ENCODE measurements at regions not wholly inside any gene's neighbourhood (a gene's known extent, or its start where the extent isn't known, plus 50 kb on each side); places are given as distances from the start of the nearest gene placed in this dataset.

DNA sequence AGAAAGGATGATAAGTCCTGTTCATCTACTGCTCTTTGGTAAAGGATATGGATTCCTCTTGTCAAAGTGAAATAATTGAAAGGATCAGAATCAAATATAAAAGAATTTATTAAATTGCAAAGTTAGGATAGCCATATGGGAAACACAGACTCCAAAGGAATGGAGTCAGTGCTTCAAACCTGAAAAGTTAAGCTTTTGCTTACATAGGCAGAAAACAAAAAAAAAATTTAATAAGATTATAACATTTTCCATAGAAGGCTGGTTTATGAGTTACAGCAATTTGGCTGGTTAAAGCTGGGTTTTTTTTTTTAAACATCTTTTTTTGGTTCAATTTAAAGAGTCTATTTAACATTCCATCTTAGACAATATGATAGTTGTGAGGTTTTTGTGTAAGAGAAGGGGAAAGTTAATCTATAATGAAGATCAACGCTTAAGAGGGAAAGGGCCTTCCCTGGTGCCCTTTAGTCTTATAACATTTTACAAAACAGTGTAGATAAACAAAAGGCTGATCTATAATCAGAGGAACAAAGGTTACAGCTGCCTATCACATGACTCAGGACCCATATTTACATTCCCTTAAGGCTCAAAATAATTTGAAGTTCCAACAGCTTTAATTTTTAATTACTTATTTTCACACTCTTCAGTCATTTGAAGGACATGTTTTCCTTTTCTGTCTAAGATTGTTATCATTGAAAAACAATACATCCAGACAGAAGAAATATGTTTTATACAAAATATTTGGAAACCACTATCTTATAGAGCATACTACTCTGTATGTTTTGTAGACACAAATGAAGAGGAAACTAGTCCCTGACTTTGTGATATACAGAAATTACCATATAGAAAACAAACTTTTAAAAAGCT is 234.3 kb upstream of the MBL2 start:
- H3K27ac ChIP-seq (ENCODE audit: low read depth, low read length), result no peak overlapping the region
- H3K4me3 ChIP-seq (replicated peaks in 1 of 2; ENCODE audit: low read depth in 1 of 2, low read length in 2 of 2), result no peak overlapping the region
- no peaks in the 10 kb centered on the region for H3K79me2 ChIP-seq (ENCODE audit: insufficient read depth, low read length)
- DNase-seq (ENCODE audit: low read depth, low spot score) (no peak), ATAC-seq (no peak)
- no peak overlapping the region for H2AFZ ChIP-seq (ENCODE audit: low read depth, low read length, poor library complexity, severe bottlenecking)
- no peaks in the 10 kb centered on the region; the same call in 1 of the 2 replicates for H4K20me1 ChIP-seq (ENCODE audit: insufficient read depth)
- BruUV-seq (replicated peaks), result no TSS peak
- no peak overlapping the region for H3K9ac ChIP-seq (ENCODE audit: low read length)
- TF ChIP-seq POLR2A (IDR thresholded peaks at IDR 0.05; ENCODE audit: borderline replicate concordance, extremely low read depth, insufficient read depth, insufficient read length) (no peak), ZFX (IDR thresholded peaks at IDR 0.05) (no peak), JUND (IDR thresholded peaks at IDR 0.05) (no peak)
- TF ChIP-seq, protein P1, sequence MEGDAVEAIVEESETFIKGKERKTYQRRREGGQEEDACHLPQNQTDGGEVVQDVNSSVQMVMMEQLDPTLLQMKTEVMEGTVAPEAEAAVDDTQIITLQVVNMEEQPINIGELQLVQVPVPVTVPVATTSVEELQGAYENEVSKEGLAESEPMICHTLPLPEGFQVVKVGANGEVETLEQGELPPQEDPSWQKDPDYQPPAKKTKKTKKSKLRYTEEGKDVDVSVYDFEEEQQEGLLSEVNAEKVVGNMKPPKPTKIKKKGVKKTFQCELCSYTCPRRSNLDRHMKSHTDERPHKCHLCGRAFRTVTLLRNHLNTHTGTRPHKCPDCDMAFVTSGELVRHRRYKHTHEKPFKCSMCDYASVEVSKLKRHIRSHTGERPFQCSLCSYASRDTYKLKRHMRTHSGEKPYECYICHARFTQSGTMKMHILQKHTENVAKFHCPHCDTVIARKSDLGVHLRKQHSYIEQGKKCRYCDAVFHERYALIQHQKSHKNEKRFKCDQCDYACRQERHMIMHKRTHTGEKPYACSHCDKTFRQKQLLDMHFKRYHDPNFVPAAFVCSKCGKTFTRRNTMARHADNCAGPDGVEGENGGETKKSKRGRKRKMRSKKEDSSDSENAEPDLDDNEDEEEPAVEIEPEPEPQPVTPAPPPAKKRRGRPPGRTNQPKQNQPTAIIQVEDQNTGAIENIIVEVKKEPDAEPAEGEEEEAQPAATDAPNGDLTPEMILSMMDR (IDR thresholded peaks at IDR 0.05 in 2 of 3, conservative IDR thresholded peaks at IDR 0.05 in 1 of 3; ENCODE audit: borderline replicate concordance in 1 of 3, insufficient read depth in 1 of 3, low read depth in 2 of 3, low read length in 2 of 3), result no peak
- TF ChIP-seq, protein P2, sequence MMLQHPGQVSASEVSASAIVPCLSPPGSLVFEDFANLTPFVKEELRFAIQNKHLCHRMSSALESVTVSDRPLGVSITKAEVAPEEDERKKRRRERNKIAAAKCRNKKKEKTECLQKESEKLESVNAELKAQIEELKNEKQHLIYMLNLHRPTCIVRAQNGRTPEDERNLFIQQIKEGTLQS (IDR thresholded peaks at IDR 0.05), result no peak
- intact Hi-C loops (cut with micrococcal nuclease), result no loop called here
- ChIA-PET RAD21 (ENCODE audit: low non-redundant PET in 1 of 2, low total read pairs in 2 of 2, uncharacterized antibody in 2 of 2, unreplicated experiment in 2 of 2) (no interaction called here), POLR2A (no interaction called here), CTCF (interaction anchor here (1.0 kb wide), 1 partner anchor 189 kb away, joined by 4 read pairs; no protein-coding TSS in a partner anchor)
- no peaks in the 10 kb centered on the region for H3K9me2 ChIP-seq (ENCODE audit: insufficient read depth)
- H3K9me3 ChIP-seq (ENCODE audit: control insufficient read depth in 1 of 2, insufficient read depth in 1 of 2, low read depth in 1 of 2, low read length in 2 of 2), result peaks cover 3 to 5% of the 10 kb centered on the region in 2 experiments; a peak in 2 of 4 replicates
- no peaks in the 10 kb centered on the region for H3K27me3 ChIP-seq (ENCODE audit: insufficient read depth, low read length)
- H3K4me2 ChIP-seq (ENCODE audit: low read length), result no peak overlapping the region
- H3K36me3 ChIP-seq (ENCODE audit: control insufficient read depth in 1 of 2, insufficient read depth in 2 of 2, low read length in 2 of 2), result no peaks in the 10 kb centered on the region
- H3K4me1 ChIP-seq (ENCODE audit: control insufficient read depth in 1 of 2, insufficient read depth in 2 of 2, low read length in 2 of 2), result no peaks in the 10 kb centered on the region; a peak in 1 of 4 replicates
